Gastroesophageal sphincter (tissue), 4 donors: ENCODE measurements at regions not wholly inside any gene's neighbourhood (a gene's known extent, or its start where the extent isn't known, plus 50 kb on each side); places are given as distances from the start of the nearest gene placed in this dataset.

Source experiments
- ATAC-seq: fragments of 150-250 bp; one replicate; pipeline ENCODE4 v1.9.1; 2016; ENCODE audit warnings: mild to moderate bottlenecking, moderate library complexity
- H3K27ac ChIP-seq, 4 donors: fragments of 200-600 bp; sonication (generic) in 3 of 4; 1 replicate in 3 of 4; 2 replicates in 1 of 4; pipeline ENCODE4 v1.5.1; 2016 to 2019
- H3K27me3 ChIP-seq: fragments of 200-600 bp; sonication (generic); one replicate; pipeline ENCODE4 v1.5.1; 2019
- H3K36me3 ChIP-seq, 2 donors: fragments of 200-600 bp; sonication (generic); one replicate each; pipeline ENCODE4 v1.5.1; 2019; ENCODE audit warnings: control low read depth in 1 of 2
- H3K4me1 ChIP-seq, 3 donors: fragments of 200-600 bp; sonication (generic); 1 replicate in 2 of 3; 2 replicates in 1 of 3; pipeline ENCODE4 v1.5.1; 2016 to 2019; ENCODE audit warnings: control low read depth in 2 of 3
- H3K4me3 ChIP-seq, 2 donors: fragments of 200-600 bp; sonication (generic); one replicate each; pipeline ENCODE4 v1.5.1; 2019; ENCODE audit warnings: mild to moderate bottlenecking in 1 of 2, moderate library complexity in 1 of 2
- H3K9me3 ChIP-seq, 3 donors: fragments of 200-600 bp; sonication (generic); one replicate each; pipeline ENCODE4 v1.5.1; 2017 to 2019; ENCODE audit warnings: control low read depth in 2 of 3
- EP300 ChIP-seq: sonication (generic); formaldehyde crosslinking; IDR thresholded peaks from one replicate; pipeline ENCODE4 v1.6.1; 2017; ENCODE audit warnings: antibody characterized with exemption, mild to moderate bottlenecking
- POLR2A ChIP-seq, 2 donors: fragments of 450-650 bp; IDR thresholded peaks; one replicate each; pipeline ENCODE4 v1.6.1; 2017; ENCODE audit warnings: antibody characterized with exemption in 2 of 2, mild to moderate bottlenecking in 2 of 2, moderate library complexity in 1 of 2
- POLR2AphosphoS5 ChIP-seq: sonication (generic); formaldehyde crosslinking; IDR thresholded peaks from one replicate; pipeline ENCODE4 v1.6.1; 2017; ENCODE audit warnings: antibody characterized with exemption
- WGBS, 2 donors: methylation state at CpG; one replicate each; pipeline ENCODE4 v1.1.5; 2018; ENCODE audit warnings: low coverage in 1 of 2; 5-methylcytosine and 5-hydroxymethylcytosine counted together
- TF ChIP-seq, protein P1 (sequence below), 4 experiments: fragments of 200-600 bp in 2 of 4; fragments of 450-650 bp in 2 of 4; sonication (generic) in 1 of 4; IDR thresholded peaks; one replicate each; pipeline ENCODE4 v1.5.1; 2017 to 2019; ENCODE audit warnings: antibody characterized with exemption in 4 of 4, mild to moderate bottlenecking in 2 of 4, moderate library complexity in 2 of 4

- WGBS, 2 donors: 29 to 39% methylated on average over 1 to 3 of the region's 4 CpGs
- no peak for ATAC-seq
- Histone ChIP-seq H3K4me1 (peaks cover 0 to 26% (median 3%) of the 10 kb centered on the region in 3 donors), H3K4me3 (no peak overlapping the region), H3K27me3 (no peaks in the 10 kb centered on the region), H3K27ac (no peak overlapping the region), H3K36me3 (no peaks in the 10 kb centered on the region), H3K9me3 (no peaks in the 10 kb centered on the region)
- no peak for TF ChIP-seq EP300
- no peak for TF ChIP-seq POLR2A (IDR thresholded peaks at IDR 0.05)
- TF ChIP-seq, protein P1, sequence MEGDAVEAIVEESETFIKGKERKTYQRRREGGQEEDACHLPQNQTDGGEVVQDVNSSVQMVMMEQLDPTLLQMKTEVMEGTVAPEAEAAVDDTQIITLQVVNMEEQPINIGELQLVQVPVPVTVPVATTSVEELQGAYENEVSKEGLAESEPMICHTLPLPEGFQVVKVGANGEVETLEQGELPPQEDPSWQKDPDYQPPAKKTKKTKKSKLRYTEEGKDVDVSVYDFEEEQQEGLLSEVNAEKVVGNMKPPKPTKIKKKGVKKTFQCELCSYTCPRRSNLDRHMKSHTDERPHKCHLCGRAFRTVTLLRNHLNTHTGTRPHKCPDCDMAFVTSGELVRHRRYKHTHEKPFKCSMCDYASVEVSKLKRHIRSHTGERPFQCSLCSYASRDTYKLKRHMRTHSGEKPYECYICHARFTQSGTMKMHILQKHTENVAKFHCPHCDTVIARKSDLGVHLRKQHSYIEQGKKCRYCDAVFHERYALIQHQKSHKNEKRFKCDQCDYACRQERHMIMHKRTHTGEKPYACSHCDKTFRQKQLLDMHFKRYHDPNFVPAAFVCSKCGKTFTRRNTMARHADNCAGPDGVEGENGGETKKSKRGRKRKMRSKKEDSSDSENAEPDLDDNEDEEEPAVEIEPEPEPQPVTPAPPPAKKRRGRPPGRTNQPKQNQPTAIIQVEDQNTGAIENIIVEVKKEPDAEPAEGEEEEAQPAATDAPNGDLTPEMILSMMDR (IDR thresholded peaks at IDR 0.05): no peak
- no peak for TF ChIP-seq POLR2AphosphoS5
Measured at GRCh38 chr22:27674261-27674923, 127.2 kb downstream of the MN1 start.

- Histone ChIP-seq H3K36me3 (no peaks in the 10 kb centered on the region), H3K4me3 (no peak overlapping the region), H3K27me3 (no peaks in the 10 kb centered on the region), H3K4me1 (peaks cover 0 to 11% (median 3%) of the 10 kb centered on the region in 3 donors), H3K9me3 (no peaks in the 10 kb centered on the region), H3K27ac (no peak overlapping the region)
- TF ChIP-seq, protein P1 (IDR thresholded peaks at IDR 0.05): no peak
- TF ChIP-seq POLR2AphosphoS5 (no peak), POLR2A (IDR thresholded peaks at IDR 0.05) (no peak), EP300 (no peak)
- ATAC-seq: no peak
- WGBS, 2 donors: 70 to 75% methylated on average over 1 to 4 of the region's 4 CpGs
Measured at GRCh38 chr22:27676545-27677213, 124.9 kb downstream of the MN1 start.

- H3K9me3 ChIP-seq: no peaks in the 10 kb centered on the region
- TF ChIP-seq POLR2AphosphoS5 (no peak), POLR2A (IDR thresholded peaks at IDR 0.05) (no peak), EP300 (no peak)
- TF ChIP-seq, protein P1 (IDR thresholded peaks at IDR 0.05): no peak
Measured at GRCh38 chr22:27677905-27678458, 123.6 kb downstream of the MN1 start.

DNA sequence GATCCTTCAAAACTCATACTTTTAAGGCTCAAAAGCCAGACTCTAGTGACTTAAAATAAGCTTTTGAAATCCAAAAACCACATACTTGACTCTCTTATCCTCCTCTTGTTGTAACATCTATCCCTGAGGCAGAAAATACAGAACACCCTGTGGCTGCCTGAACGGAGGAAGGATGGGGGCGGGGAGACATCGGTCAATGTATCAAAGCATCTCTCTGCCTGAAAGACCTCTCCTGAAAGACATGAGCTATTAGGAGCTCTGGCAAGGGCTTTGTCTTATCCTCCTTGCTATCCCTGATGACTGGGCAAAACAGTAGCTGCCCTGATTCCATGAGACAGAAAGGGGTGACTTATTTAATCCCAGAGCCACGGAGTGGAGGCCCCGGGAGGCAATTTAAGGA, 122.4 kb downstream of the MN1 start:
- Histone ChIP-seq H3K27ac (no peak overlapping the region), H3K4me3 (no peak overlapping the region), H3K27me3 (no peaks in the 10 kb centered on the region), H3K4me1 (peaks cover 0 to 3% (median 0%) of the 10 kb centered on the region in 3 donors), H3K36me3 (no peaks in the 10 kb centered on the region), H3K9me3 (no peaks in the 10 kb centered on the region)
- WGBS, 2 donors: 57 to 85% methylated on average over 3 of the region's 5 CpGs
- TF ChIP-seq POLR2A (IDR thresholded peaks at IDR 0.05) (no peak), POLR2AphosphoS5 (no peak), EP300 (no peak)
- TF ChIP-seq, protein P1 (IDR thresholded peaks at IDR 0.05): no peak
- ATAC-seq: no peak

More at GRCh38 chr22:27677905-27678458, 123.6 kb downstream of the MN1 start:
- H3K4me1 ChIP-seq: peaks cover 0 to 11% (median 3%) of the 10 kb centered on the region in 3 donors
- no peaks in the 10 kb centered on the region for H3K27me3 ChIP-seq
- no peak overlapping the region for H3K27ac ChIP-seq
- no peak for ATAC-seq
- no peak overlapping the region for H3K4me3 ChIP-seq
- H3K36me3 ChIP-seq: no peaks in the 10 kb centered on the region
- 80% methylated on average over 20 of the region's 27 CpGs; no CpG with 5 or more reads in 1 of the 2 donors for WGBS, 2 donors
